GM18858 (cell line): ENCODE measurements at regions not wholly inside any gene's neighbourhood (a gene's known extent, or its start where the extent isn't known, plus 50 kb on each side); places are given as distances from the start of the nearest gene placed in this dataset.
"Not testable (repeated sequence)": the region's sequence is repeated elsewhere in the genome, so short reads cannot be mapped to it uniquely, and the experiment has no call there.

ENCODE experiments used
- ATAC-seq: cut with Tn5 transposase; IDR thresholded peaks from one replicate; pipeline ENCODE4 v1.9.1; 2021; ENCODE audit not compliant: unreplicated experiment

- no peak for ATAC-seq
Measured at GRCh38 chr1:157270705-157271274, 132.6 kb upstream of the ETV3 start.

- ATAC-seq, result peak; percentile 71
Measured at GRCh38 chr1:157269656-157270375, 131.6 kb upstream of the ETV3 start.

- no peak for ATAC-seq
Measured at GRCh38 chr1:157262891-157263290, 124.7 kb upstream of the ETV3 start.

- no peak for ATAC-seq
Measured at GRCh38 chr1:157262422-157262821, 124.2 kb upstream of the ETV3 start.

GRCh38 chr1:157255891-157256290 lies 117.7 kb upstream of the ETV3 start:
- ATAC-seq, result not testable (repeated sequence)

- ATAC-seq, result not testable (repeated sequence)
Measured at GRCh38 chr1:157254183-157254582, 116.0 kb upstream of the ETV3 start.

GRCh38 chr1:157252473-157252872 lies 114.3 kb upstream of the ETV3 start:
- no peak for ATAC-seq

GRCh38 chr1:157249739-157250138 lies 111.5 kb upstream of the ETV3 start:
- ATAC-seq, result no peak

- peak; percentile 66 for ATAC-seq
Measured at GRCh38 chr1:157249326-157249725, 111.1 kb upstream of the ETV3 start.

GRCh38 chr1:157247764-157248049 lies 109.5 kb upstream of the ETV3 start:
- ATAC-seq, result not testable (repeated sequence)

GRCh38 chr1:157247005-157247763 lies 109.0 kb upstream of the ETV3 start:
- no peak for ATAC-seq

GRCh38 chr1:157245823-157246222 lies 107.6 kb upstream of the ETV3 start:
- no peak for ATAC-seq

GRCh38 chr1:157241185-157241538 lies 103.0 kb upstream of the ETV3 start:
- no peak for ATAC-seq

- ATAC-seq, result no peak
Measured at GRCh38 chr1:157240495-157241184, 102.4 kb upstream of the ETV3 start.

- no peak for ATAC-seq
Measured at GRCh38 chr1:157239936-157240335, 101.7 kb upstream of the ETV3 start.

- no peak for ATAC-seq
Measured at GRCh38 chr1:157238585-157238984, 100.4 kb upstream of the ETV3 start.

GRCh38 chr1:157237981-157238380 lies 99.8 kb upstream of the ETV3 start:
- ATAC-seq, result no peak

GRCh38 chr1:157237522-157237921 lies 99.3 kb upstream of the ETV3 start:
- no peak for ATAC-seq

GRCh38 chr1:157236072-157236471 lies 97.9 kb upstream of the ETV3 start:
- ATAC-seq, result no peak

- ATAC-seq, result no peak
Measured at GRCh38 chr1:157235307-157235706, 97.1 kb upstream of the ETV3 start.

GRCh38 chr1:157234705-157235273 lies 96.6 kb upstream of the ETV3 start:
- no peak for ATAC-seq
